Non-pigmented ciliary epithelial cell (primary cell): ENCODE measurements at regions not wholly inside any gene's neighbourhood (a gene's known extent, or its start where the extent isn't known, plus 50 kb on each side); places are given as distances from the start of the nearest gene placed in this dataset.
"Not testable (repeated sequence)": the region's sequence is repeated elsewhere in the genome, so short reads cannot be mapped to it uniquely, and the experiment has no call there.

ENCODE experiments used
- DNase-seq: peaks from one replicate; pipeline ENCODE4 v3.0.0-alpha.2; 2010; ENCODE audit warnings: low read depth

DNA sequence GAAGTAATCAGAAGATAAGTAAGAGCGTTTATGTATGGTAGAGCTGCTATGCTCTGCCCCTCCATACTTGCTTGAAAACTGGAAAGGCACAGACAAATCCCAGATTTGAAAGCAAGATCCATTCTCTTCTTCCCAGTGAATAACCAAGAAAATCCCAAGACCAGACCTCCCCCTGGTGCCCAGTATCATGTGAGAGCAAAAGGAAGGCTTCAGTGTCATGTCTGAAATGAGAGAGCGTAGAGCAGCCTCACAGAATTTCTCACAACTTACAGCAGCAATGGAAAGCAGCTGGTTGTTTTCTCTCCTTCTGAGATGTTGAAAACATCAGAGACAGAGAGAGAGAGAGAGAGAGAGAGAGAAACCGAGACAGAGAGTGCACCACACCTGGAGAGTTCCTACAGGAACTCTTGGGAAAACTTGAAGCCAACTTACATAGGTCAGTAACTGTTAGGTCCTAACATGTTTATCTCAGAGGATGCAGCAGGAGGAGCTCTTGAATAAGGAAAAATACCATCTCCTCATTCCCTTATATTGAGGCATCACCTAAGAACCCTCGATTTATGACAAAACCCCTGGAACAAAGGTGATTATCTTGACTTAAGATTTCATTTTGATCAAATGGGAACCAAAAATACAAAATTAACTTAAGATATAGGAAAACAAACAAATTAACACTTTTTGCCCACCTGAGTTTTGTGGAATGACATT, 273.3 kb downstream of the NSUN3 start:
- peak; percentile 15 for DNase-seq

DNA sequence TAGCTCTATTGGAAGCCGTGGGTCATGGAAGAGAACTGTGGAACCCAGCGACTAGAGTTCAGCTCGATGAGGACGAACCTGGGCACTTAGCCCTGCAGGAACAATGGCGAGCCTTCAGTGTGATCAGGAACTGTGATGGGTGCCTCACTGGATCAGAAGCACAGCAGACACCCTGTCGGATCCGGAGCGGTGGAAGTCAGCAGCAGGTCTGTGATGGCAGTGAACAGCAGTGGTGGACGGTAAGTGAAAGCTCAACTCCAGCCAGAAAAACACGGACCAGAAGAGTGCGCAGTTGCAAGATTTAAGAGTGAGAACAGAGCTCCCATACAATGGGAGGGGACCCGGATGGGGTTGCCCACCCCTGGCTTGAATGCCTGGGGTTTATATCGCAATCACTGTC, 282.2 kb downstream of the NSUN3 start:
- DNase-seq, result no peak

DNA sequence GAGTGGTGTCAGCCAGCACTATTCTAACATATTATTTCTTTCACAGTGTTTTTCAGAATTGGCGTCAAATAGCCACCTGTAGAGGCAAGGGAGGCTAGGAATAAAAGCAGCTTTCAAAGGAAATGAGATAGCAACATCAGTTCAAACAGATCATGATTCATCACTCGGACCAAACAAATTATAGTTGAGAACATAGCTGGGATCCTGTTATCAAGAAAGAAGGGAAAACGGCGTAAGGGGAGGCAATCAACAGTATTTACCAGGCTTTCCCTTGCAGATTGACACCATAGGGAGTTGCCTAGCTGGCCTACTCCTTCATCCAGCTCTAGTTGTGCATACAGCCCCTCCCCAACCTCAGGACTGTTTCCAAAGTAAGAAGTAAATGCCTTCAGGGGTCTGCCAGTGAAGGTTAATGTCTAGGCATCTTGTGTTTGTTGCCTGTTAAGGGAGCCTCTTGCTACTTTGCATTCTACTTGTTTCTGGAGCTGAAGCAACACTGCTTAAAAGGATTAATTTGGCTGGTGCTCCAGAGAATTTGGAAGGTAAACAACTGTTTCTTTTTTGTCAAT, 286.5 kb downstream of the NSUN3 start:
- DNase-seq, result no peak

DNA sequence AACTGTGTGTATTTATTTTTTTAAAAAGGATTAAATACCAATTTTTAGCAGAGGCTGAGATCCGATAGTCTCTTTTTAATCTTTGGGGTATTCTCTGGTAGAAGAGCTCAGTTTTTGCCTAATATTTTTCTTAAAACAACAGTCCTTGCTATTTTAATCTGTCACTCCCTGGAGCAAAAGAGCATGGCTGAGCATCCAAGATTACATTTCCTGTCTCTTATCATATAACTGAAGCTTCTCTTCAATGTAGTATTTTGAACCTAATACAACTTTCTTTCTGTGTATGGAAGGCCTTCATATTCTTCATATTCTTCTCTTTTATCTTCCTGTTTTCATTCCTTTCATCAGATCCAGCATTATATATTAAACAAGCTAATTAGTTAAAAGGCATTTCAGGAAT, 293.7 kb downstream of the NSUN3 start:
- DNase-seq, result no peak

DNA sequence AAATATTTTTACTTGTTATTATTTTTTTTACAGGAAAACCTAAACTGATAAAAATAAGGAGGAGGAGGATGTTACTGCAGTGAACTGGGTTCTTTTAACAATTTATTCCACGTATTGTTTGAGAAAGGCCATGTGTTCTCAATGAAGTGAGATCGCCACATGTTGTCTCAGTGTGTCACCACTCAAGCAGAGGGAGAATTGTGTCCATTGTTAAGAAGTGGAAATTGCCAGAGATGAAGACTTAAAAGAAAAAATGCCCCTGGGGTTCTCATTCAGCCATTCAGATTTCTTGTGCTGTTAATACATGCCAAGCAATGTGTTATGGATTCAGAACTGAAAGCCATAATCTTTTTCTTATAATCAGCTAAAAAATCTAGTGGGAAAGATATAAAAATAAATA, 297.1 kb downstream of the NSUN3 start:
- no peak for DNase-seq

DNA sequence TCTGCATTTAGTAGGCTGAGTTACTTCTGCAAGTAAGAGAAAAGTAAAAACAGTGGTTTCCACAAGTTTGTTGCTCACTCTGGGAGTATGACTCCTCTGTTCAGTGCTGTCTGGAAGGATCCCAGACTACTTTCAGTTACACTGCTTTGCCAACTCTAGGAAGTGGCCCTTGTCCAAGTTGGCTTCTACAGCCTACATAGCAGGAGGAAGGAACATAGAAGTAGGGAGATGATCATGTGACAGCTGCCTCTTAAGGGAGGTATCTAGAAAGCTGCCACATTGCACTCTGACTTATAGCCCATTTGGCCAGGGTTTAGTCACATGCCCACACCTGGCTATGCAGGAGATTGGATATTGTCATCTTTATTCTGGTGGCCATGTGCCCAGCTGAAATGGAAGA, 298.1 kb downstream of the NSUN3 start:
- no peak for DNase-seq

DNA sequence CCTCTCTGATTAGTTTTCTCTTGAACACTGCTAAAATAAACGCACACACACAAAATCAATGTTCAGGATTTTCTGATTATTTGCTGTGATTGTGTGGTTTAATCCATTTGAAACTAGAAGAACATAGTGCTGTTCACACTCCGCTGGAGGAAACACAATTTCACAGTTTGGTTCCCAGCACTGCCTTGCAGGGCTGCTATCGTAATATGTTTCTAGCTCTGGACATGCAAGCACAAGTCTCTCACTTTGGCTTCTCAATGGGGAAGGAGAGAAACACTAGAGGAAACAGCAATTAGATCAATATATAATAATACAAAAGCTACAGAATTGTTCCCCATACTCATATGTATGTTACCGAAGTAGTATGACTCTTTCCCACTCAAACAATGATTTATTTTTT, 299.5 kb downstream of the NSUN3 start:
- no peak for DNase-seq

DNA sequence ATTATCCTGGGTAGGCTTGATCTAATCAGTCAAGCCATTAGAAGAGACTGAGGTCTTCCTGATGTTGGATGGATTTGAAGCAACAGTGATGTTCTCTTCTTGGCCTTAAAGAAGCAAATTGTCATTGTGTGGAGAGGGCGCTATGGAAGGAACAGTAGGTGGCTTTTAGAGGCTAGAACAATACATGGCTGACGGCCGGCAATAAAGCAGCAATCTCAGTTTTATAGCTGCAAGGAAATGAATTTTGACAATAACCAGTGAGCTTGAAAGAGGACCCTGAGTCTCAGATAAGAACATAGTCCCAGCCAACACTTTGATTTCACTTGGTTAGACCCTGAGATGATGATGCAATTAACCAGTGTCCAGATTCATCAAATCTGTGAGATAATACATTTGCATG, 302.1 kb downstream of the NSUN3 start:
- no peak for DNase-seq

DNA sequence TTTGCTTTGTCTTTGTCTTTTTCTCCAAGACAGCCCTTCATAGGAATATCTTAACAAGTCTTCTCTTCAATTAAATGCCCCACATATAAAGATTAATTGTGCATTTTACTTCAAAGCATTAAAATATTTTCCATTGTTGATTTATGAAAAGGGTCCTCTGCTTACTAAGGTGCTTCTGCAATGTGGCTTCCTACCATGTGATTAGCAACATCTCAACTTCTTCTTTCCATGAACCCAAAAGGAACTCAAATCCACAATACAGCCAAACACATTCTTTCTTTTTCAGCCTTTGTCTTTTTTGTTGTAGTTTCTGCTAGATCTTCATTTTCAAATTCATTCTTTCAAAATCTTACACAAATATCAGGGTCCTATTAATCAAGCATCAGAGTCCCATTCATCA, 309.2 kb downstream of the NSUN3 start:
- no peak for DNase-seq

DNA sequence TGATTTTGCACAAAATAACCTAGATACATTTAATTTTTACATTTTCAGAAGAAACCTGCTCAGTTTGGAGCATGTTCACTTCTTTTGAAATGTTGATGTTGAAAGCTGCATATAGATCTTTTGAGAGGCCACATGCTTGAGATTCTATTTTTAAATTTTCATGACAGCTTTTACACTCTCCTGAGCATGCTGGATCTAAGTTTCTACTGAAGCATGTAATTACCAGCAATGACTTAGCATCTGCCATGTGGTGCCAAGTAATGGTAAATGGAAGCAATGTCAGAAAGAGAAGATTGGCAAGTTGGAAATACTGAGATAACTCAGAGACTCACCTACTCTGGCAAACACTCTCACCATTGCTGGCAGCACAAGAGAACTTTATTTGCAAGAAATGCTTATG, 310.6 kb downstream of the NSUN3 start:
- DNase-seq, result no peak

DNA sequence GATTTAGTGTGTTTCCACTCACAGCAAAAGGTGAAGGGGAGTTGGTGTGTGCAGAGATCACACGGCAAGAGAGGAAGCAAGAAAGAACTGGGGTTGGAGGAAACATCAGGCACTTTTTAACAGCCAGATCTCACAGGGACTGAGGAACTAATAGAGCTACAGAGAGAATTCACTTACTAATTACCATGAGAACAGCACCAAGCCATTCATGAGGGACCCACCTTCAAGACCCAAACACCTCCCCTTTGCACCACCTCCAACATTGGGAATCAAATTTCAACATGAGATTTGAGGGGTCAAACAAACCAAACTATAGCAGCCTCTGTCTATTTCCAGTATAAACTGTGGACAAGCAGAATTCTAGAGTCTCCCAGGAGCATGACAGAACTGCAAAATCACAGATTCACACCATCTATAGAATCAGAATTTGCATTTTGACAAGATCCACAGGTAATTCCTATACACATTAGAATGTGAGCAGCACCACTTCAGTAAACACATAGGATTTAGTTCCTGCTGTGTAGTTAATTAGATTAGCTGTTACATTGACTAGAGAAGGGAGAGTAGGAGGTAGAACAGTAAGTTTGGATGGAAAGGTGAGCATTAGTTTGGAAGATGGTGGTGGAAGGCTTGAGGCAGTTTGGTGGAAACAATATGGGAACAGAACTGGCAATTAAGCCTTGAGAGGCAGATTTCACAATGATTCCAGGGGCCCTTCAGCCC, 311.7 kb downstream of the NSUN3 start:
- no peak for DNase-seq

DNA sequence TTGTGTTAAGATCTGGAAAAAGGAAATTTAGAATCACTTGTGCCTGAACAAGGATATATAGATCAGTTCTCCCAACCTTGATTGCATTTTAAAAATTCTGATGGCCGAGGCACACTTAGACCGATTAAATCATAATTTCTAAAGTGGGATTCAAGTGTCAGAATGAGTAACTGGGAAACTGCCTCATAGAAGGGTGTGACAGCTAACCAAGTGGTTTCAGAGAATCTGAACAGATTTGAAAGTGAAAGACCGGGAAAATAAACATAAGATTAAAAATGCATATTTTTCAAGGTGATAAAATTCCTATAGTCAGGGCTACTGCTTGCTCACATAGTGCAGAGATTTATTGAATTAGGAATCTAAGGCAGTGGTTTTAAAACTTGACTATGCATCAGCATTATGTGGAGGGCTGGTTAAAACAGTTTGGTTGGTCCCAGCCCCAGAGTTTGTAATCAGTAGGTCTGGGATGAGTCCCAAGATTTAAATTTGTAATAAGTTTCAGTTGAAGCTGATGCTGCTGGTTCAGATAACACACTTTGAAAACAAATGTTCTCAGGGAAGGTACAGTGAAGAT, 314.3 kb downstream of the NSUN3 start:
- DNase-seq, result not testable (repeated sequence)

DNA sequence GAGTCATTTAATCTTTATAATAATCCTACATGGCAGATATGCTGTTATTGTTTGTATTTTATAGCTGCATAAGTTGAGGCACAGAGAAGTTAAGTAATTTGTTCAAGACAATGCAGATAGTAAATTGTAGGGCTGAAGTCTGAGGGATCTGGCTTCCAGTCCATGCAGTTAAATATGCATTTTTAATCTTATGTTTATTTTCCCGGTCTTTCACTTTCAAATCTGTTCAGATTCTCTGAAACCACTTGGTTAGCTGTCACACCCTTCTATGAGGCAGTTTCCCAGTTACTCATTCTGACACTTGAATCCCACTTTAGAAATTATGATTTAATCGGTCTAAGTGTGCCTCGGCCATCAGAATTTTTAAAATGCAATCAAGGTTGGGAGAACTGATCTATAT, 315.0 kb downstream of the NSUN3 start:
- not testable (repeated sequence) for DNase-seq

DNA sequence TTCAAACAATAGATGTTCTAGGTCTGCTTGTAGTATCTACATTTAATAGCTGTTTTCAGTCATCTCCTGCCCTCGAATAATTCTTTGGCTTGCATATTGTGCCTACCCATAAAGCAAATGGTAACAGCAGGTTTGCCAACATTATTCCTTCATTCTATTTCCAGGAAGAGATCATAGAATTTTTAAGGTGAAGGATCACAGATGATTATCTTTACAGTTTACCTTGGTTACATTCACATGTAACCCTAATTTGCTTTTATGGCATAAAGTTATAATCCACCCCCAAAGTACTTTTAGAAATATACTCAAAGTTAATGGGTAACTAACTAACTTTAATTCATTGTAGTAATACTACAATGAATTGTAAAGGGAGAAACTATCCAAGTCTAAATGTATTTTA, 315.5 kb downstream of the NSUN3 start:
- no peak for DNase-seq

DNA sequence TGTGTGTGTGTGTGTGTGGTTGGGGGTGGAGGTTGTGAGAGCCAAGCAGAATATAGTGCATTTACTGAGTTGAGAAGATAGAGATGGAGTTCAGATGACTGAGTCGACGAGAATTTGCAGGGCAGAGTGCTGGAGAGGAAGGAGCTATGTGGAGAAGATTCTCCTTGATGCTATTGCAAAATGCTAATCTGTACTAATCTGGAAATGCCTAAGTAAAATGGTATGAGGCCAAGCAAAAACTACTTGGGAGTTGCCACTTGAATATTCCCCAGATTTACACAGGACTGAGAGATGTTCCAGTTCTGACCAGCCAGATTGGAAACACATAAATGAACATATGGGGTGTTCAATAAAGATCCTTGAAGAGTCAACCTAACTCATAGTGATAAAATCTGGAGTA, 316.4 kb downstream of the NSUN3 start:
- DNase-seq, result no peak

DNA sequence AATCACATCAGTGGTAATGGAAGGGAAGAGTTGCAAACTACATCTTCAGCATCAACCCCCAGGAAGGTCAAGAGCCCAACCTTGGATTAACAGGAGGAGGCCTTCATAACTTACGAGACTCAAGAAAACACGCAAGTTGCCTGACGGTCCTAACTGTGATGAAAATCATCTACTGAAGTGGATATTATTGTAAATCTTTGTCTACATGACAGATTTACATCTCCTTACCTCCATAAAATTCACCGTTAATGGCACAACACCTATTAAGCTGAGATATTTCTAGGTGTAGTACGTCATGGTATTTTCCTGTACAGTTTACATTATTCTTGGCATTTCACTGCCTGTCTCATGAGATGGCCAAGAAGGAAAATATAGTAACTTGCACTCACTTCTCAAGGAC, 332.0 kb downstream of the NSUN3 start:
- no peak for DNase-seq

DNA sequence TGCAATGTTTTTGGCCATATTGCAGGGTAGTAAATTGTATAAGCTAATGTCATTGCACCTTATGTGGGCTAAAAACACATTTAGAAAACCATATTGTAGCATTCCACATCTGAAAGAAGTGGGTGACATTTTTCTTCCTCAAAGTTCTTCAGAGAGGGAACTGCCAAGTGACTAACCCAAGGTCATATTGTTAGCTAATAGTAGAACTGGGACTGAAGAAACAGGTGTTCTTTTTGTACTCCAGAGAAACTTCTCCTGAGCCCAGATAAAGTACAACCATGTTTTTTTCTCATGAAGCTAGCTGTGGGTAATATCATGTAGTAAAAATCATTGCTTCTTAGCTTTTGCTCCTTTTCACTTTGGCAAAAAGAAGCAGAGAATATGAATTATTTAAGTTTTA, 333.0 kb downstream of the NSUN3 start:
- no peak for DNase-seq

DNA sequence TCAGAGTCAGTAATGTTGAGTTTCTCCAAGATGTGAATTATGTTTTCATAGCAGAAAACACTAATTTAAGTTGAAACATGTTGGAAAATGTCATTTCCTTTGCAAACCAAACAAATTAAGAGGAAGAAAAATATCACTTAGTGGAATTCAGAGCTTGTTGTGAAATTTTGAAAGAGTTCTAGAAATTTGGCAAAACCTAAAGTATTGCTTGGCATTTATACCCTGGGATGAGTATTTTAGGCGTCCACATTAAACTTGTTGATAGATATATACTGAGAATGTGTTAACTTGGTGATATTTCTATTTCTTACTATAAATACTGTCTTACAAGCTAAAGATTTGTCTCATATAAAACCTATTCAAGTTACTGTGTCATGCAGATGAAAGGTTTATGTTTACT, 335.2 kb downstream of the NSUN3 start:
- DNase-seq, result no peak

DNA sequence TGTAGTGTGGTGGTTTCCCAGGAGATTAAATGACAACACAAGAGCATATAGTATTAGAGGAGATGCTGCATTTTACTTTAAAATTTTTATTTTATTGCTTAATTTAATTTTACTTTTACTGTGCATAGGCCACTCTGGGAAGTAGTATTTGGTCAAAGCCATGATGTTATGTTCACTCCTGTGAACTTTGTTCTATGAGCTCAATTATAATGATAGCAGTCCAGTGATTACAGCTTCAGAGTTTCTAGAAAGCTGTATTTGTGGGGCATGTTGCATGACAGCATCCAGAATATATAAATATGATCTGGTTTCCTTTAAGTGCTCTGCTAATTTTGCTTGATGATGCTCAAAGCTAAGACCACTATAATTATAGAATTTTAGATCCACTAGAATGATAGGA, 338.6 kb downstream of the NSUN3 start:
- no peak for DNase-seq

DNA sequence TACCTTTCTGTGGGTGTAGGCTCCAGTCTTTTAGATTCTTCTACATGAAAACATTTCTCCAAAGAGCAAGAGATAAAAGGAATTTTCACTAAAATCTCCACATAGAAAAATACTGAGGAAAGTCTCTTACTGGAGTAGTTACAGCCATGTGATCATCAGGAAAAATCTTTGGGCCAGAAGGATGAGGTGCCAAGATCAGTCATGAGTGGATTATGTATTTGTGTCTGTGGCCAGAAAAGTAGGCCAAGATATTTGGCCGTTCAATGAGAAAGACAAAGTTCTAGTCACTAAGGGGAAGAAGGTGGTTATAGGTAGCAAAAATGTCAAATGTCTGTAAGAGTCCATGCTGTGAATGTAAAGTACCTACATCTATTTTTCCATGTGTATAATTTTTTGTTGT, 339.3 kb downstream of the NSUN3 start:
- no peak for DNase-seq

DNA sequence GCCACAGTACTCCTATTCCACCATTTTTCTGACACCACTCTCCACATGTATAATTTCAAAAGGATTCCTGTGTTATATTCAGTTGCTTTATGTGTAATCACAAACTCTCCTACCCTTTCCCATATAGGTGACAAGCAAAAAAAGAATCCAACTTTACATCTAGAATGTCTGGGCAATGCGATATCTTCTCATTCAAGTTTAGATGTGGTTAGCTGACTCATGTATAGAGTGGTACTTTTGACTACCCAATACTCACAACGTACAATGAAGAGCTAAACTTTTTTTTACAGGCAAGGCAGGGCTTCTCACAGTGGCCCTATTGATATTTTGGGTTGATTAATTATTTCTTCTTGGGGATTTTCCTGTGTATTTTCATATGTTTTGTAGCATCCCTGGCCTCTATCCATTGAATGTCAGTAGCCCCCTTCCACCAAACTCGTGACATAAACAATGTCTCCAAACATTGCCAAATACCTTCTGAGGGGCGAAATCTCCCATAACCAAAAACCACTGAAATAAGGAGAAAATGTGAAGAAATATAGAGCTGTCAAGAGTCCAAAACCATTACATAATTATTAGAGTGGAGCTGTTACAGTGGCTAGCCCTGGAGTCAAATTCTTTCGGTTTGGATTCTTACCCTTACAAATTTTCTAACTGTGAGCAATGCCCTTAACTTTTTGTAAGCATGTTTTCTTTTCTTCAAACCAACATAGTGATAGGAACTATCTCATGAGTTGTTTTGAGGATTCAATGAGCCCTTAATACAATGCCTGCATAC, 342.6 kb downstream of the NSUN3 start:
- DNase-seq, result no peak

DNA sequence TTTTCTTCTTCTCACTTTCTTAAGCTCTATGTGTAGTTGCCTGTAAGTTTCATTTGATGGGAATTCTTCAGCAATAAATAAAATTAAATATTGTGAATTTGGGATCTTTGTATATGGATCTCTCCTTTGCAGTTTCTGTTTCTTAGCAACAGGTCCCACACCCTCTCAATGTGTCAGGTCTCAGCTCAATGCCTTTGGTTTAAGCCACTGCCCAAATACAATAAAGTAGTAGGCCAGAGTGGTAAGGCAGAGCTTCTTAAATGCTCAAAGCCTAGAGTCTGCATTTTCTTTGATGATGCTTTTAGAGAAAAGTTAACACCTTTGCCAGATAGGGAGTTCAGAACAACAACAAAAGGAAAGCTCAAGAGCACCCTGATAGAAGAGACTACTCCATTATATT, 343.7 kb downstream of the NSUN3 start:
- no peak for DNase-seq

DNA sequence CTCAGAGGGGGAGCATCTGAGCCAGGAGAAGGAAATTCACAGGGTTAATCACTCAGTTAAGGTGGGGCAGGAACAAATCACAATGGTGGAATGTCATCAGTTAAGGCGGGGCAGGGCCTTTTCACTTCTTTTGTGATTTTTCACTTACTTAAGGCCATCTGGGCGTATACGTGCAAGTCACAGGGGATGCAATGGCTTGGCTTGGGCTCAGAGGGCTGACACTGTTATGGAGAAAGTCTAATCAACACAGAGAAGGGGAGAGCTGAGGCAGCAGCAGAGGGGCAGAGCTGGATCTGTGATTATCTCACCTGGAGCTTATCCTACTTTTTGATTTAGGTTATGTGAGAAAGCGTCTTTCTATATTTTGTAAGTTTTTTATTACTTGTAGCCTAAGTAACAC, 350.1 kb downstream of the NSUN3 start:
- not testable (repeated sequence) for DNase-seq
